Omental fat pad (tissue), 3 donors: ENCODE measurements at regions not wholly inside any gene's neighbourhood (a gene's known extent, or its start where the extent isn't known, plus 50 kb on each side); places are given as distances from the start of the nearest gene placed in this dataset.

ENCODE experiments used
- ATAC-seq: fragments of 150-250 bp; one replicate; pipeline ENCODE4 v1.9.1; 2016; ENCODE audit warnings: mild to moderate bottlenecking, moderate library complexity; ENCODE audit not compliant: low FRiP score
- DNase-seq: peaks from one replicate; pipeline ENCODE4 v3.0.0-alpha.2; 2019; ENCODE audit warnings: low spot score
- CTCF ChIP-seq, 3 donors: fragments of 450-650 bp; IDR thresholded peaks; one replicate each; pipeline ENCODE4 v1.5.1; 2016 to 2017; ENCODE audit warnings: antibody characterized with exemption in 3 of 3, mild to moderate bottlenecking in 3 of 3, moderate library complexity in 2 of 3

GRCh38 chr10:1981976-1982375 is 244.7 kb upstream of the ADARB2 start:
- ATAC-seq (no peak), DNase-seq (no peak)
- no peak for TF ChIP-seq CTCF (IDR thresholded peaks at IDR 0.05)

DNA sequence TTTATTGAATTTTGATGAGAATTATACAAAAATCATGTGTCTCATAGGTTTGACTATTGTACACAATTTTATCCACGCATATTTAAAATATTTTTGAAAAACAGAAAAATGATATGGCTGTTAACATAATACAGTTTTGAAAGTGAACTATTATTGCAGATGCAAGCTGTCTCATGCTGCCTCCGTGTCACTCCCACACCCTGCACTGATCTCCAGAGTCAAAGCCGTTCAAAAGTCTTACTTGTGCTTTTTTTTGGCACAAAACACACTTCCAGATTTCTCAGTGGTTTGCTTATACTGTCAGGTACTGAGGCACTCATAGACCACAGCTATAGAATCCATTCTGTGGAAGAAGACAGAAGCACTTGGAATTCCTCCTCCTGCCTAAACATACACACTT is 243.1 kb upstream of the ADARB2 start:
- ATAC-seq (no peak), DNase-seq (no peak)
- TF ChIP-seq CTCF (IDR thresholded peaks at IDR 0.05): no peak

- no peak for DNase-seq
- no peak for TF ChIP-seq CTCF (IDR thresholded peaks at IDR 0.05)
Observed at GRCh38 chr10:1978584-1978983, 241.3 kb upstream of the ADARB2 start.

GRCh38 chr10:1977461-1977860 is 240.1 kb upstream of the ADARB2 start:
- DNase-seq (no peak), ATAC-seq (no peak)
- no peak for TF ChIP-seq CTCF (IDR thresholded peaks at IDR 0.05)

More at GRCh38 chr10:1978584-1978983, 241.3 kb upstream of the ADARB2 start:
- ATAC-seq: no peak

- TF ChIP-seq CTCF (IDR thresholded peaks at IDR 0.05): no peak
- DNase-seq (no peak), ATAC-seq (no peak)
Observed at GRCh38 chr10:1972406-1972805, 235.1 kb upstream of the ADARB2 start.

DNA sequence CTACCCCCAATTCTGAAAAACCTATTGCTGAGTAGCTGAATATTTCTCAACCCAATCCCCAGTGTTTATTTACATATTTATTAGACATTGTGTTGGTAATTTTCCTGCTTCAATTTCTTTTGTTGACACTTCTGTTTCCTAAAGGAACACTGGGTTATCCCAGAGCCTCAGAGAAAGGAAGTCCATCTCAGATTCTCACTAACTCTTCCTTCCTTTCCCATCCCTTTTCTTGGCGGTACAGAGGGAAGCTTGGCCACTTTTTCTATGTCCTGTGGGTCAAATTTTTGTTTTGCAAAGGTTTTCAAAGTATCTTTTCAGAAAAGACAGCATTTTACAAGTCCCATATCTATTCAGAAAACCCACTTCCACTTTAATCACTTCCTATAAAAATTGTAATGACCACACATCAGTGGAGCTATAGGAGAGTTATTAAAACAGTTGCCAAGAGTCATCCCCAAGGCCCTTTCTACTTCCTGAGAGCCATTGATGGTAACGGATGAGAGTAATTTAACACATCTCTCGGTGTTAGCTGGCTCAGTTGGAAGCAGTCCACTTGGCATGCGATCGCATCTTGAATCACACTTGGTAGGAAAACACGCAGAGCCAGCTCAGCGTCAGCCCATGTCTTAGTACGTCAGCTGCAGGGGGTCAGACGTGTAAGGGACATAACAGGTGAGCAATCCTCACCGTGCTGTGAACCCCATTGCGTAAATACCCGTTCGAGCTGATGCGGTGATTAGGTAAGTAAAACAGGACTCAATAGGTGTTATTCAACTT is 231.1 kb upstream of the ADARB2 start:
- ATAC-seq (no peak), DNase-seq (no peak)
- TF ChIP-seq CTCF (IDR thresholded peaks at IDR 0.05): no peak

DNA sequence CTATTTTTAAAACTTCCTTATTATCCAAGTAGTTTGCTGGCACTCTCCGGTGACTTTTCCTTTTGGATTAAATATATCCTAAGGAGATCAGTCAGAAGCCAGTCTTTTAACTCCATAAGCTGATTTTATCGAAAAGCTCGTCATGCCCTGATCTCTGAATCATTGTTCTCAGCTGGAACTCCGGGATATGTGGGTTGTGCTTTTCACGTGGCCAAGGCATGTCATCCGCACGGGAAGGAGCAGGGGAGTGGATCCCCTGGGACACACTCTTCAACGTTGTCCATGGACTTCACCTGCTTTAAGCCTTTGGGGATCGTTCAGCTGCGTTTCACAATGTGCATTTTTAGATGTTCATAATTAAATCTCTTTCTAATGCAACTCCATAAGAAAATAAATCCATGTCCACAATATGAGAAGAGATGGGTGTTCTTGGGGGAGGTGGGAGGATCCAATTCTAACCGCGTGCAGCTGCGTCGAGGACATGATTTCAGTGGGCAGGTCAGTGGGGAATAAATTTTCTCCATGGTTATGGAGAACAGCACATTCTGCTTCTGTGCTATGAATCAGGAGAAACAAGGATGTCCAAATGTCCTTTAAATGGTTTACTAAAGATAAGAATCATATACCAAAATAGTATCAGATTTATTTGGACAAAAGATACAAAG is 229.5 kb upstream of the ADARB2 start:
- DNase-seq (no peak), ATAC-seq (no peak)
- no peak for TF ChIP-seq CTCF (IDR thresholded peaks at IDR 0.05)
